LNCaP clone FGC (cell line): ENCODE measurements at regions not wholly inside any gene's neighbourhood (a gene's known extent, or its start where the extent isn't known, plus 50 kb on each side); places are given as distances from the start of the nearest gene placed in this dataset.

Source experiments
- DNase-seq: peaks from one replicate; pipeline ENCODE4 v3.0.0-alpha.2; 2011; ENCODE audit warnings: low read depth
- H3K4me3 ChIP-seq: 2 replicates; pipeline ENCODE4 v1.5.1; 2011; ENCODE audit warnings: mild to moderate bottlenecking, low read depth, low read length, control low read depth
- TF ChIP-seq, protein P1 (sequence below): IDR thresholded peaks from 2 replicates; pipeline ENCODE4 v1.5.1; 2012; ENCODE audit warnings: mild to moderate bottlenecking; ENCODE audit not compliant: control insufficient read depth, insufficient read depth; ENCODE audit errors: extremely low read depth

DNA sequence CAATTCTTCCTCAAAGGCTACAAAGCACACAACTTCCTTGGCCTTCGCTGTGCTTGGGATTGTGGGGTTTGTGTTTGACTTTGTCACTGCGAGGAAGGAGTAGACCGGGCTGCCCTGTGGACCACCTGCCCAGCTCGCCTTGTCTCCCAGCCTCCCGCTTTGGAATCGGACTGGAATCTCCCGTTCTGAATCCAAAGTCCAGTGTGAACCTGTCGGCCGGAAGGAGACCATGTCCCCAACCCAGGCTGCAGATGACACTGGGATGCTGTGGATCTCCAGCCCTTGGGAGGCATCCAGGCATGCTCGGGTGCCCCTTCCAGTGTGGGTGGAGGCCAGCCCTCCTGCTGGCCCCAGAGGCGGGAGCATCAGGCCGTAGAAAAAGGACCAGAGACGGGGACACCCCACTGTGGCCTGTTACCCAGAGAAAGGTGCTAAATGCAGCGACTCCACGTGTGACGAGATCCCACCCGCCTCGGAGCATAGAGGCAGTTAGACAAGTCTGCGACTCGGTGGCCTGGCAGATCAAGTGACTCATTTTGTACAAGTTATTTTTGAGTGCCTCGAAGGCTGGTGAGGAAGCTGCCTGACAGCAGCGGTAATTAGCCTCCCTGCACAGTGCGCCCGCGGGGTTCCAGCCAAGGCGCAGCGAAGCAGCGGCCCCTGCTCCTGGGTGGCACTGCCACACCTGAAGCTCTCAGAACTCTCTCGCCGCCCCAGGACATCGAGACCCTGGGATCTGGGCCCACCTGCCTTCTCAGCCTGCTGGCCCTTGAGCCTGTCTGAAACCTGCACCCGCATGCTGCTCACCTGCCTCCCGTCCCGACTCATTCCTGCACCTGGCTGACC lies 57.5 kb downstream of the ADRA2C start:
- TF ChIP-seq, protein P1, sequence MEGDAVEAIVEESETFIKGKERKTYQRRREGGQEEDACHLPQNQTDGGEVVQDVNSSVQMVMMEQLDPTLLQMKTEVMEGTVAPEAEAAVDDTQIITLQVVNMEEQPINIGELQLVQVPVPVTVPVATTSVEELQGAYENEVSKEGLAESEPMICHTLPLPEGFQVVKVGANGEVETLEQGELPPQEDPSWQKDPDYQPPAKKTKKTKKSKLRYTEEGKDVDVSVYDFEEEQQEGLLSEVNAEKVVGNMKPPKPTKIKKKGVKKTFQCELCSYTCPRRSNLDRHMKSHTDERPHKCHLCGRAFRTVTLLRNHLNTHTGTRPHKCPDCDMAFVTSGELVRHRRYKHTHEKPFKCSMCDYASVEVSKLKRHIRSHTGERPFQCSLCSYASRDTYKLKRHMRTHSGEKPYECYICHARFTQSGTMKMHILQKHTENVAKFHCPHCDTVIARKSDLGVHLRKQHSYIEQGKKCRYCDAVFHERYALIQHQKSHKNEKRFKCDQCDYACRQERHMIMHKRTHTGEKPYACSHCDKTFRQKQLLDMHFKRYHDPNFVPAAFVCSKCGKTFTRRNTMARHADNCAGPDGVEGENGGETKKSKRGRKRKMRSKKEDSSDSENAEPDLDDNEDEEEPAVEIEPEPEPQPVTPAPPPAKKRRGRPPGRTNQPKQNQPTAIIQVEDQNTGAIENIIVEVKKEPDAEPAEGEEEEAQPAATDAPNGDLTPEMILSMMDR, result no peak
- no peak overlapping the region for H3K4me3 ChIP-seq
- DNase-seq, result no peak

DNA sequence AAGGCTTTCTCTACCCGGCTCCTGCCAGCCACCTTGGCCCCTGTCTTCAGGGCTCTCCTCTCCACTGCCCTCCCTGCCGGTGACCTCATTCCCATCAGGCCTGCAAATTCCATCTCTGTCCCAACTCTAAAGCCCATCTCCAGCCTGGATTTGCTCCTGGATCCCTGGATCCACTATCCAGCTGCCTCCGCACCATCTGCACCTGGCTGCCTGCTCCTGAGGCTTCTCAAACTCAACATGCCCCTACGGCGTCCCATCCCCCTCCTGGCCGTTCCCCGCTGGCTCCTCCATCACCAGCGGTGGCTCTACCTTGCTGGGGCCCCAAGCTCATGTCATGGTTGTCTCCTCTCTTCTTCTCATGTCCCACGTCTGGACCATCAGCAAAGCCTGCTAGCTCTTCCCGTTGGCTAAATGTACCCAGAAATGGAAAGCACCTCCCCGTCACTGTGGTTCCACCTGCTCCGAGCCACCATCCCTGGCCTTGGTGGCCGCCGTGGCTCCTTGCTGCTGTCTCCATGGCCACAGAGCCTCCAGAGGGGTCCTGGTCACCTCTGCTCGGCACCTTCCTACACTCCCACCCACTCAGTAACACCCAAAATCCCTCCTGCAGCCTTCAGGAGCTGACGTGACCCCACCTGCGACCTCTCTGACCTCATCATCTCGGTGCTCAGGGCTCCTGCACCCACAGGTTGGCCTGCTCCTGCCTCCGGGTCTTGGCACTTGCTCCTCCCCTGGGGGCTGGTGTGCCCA lies 58.5 kb downstream of the ADRA2C start:
- no peak overlapping the region for H3K4me3 ChIP-seq
- no peak for DNase-seq
- TF ChIP-seq, protein P1, result no peak

DNA sequence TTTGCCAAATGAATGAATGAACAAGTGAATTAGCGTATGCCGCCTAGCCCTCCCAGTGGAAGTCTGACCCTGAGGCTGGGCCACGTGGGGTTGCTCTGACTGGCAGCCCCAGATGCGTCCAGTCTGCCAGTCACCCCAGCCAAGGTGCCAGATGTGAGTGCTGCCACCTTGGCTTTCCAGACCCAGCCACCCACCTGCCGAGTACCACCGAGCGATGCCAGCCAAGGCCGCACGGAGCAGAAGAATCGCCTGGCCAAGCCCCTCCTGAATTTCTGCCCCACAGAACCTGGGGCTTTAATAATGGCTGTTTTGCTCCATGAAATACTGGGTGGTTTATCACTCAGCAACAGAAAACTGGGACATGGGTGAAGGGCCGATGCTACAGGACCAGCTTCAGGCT lies 59.3 kb downstream of the ADRA2C start:
- no peak overlapping the region for H3K4me3 ChIP-seq
- no peak for DNase-seq
- TF ChIP-seq, protein P1, result no peak

DNA sequence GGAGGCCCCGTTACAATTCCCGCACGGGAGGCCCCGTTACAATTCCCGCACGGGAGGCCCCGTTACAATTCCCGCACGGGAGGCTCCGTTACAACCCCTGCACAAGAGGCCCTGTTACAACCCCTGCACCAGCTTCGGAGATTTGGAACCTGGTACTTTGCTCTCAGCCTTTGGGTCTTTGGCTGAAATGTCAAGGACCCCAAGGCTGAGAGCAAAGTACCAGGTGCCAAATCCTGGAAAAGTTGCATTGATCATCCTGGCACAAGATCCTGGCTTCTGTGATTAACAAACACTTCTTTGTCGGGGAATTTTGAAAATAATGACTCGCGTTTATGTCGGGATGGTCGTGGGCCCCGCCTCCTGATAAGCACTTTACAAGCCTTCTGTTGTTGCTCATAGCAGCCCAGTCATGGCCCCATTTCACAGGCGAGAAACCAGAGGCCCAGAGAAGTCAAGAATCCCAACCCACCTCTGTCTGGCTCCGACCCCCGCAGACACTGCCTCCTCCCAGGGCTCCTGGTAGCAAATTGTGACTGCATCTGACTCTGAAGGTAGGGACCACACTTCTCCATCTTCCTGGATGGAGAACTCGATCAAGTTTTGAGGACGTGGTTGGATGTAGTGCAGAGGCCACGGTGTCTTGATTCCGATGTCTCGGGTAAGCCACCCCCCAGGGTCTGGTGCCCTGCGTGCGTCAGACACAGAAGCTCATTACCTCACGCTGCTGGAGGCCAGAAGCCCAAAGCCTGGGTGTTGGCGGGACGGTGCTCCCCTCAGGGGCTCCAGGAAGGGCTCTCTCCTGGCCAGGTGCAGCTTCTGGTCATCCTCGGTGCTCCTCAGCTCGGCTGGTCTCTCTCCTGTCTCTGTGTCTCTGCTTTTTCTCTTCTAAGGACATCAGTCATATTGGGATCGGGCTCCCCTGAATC lies 60.3 kb downstream of the ADRA2C start:
- H3K4me3 ChIP-seq, result no peak overlapping the region
- no peak for DNase-seq
- TF ChIP-seq, protein P1, result no peak

DNA sequence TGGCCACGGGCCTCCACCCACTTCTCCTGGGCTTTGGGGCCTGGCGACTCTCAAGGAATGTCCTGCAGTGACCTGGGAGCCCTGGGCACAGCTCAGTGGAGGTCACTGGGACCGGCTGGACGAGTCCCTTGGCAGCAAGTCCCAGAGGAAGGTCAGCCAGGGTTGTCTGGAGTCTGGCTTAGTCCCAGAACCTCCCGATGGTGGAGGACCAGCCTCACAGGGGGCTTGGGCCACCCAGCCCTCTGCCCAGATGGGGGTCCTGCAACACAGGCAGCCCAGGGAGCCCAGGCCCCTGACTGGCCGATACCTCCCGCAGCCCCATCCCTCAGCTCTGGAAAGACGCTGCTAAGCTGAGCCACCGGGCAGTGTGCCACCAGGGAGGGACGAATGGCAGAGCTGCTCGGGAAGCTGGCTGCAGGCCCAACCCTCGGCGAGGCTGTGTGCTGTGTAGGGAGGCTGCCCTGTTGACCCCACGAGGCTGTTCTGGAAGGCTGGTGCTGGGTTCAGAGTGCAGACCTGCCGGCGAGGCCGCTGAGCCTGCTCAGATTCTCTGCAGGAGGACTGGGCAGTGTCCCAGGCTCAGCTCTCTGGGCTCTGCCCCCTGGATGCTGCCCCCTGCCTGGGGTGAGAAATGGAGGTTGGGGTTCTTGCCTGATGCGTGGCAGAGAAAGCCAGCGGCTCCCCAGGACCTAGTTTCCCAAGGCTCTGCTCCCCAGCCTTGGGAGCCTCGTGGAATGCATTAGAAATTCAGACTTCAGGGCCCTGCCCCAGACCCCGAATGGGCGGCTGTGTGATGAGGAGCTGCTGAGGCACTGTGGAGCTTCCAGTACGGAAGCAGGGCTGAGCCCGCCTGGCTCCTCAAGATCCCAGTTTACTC lies 61.7 kb downstream of the ADRA2C start:
- peak; percentile 92 for DNase-seq
- TF ChIP-seq, protein P1, result no peak
- peak overlapping the region; percentile 32 for H3K4me3 ChIP-seq

DNA sequence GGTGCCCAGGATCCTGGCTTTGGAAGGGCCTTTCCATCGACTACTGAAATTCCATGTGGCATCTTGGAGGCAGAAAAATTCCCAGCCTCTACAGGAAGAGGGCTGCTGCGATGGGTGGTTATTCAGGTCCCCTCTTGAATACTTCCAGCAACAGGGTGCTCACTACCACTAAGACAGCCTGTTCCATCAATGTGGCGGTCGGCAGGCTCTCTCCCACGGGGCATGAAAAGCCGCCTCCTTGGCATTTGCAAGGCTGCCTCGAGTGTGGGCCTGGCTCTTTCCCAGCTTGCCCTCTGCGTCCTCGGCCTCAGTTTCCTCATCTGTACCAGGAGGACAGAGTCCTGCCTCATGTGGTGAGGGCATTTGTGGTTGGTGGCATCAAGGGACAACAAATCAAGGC lies 62.4 kb downstream of the ADRA2C start:
- TF ChIP-seq, protein P1, result no peak
- no peak for DNase-seq
- no peak overlapping the region for H3K4me3 ChIP-seq
